ENCODE measurements at regions not wholly inside any gene's neighbourhood (a gene's known extent, or its start where the extent isn't known, plus 50 kb on each side); places are given as distances from the start of the nearest gene placed in this dataset.
"Not testable (repeated sequence)": the region's sequence is repeated elsewhere in the genome, so short reads cannot be mapped to it uniquely, and the experiment has no call there.

- ATAC-seq: no peak
- Histone ChIP-seq H3K27me3 (ENCODE audit: low read length) (no peaks in the 10 kb centered on the region), H3K4me3 (ENCODE audit: low read length) (no peak overlapping the region), H3K4me1 (ENCODE audit: insufficient read depth, low read length) (no peaks in the 10 kb centered on the region), H3K9me3 (ENCODE audit: low read length) (no peaks in the 10 kb centered on the region), H2AFZ (ENCODE audit: low read length) (no peak overlapping the region), H3K79me2 (ENCODE audit: low read length) (no peaks in the 10 kb centered on the region), H3K27ac (ENCODE audit: low read length) (no peak overlapping the region), H3K4me2 (ENCODE audit: low read length) (no peak overlapping the region), H3K36me3 (ENCODE audit: low read depth, low read length) (no peaks in the 10 kb centered on the region), H3K9ac (ENCODE audit: low read length) (no peak overlapping the region), H4K20me1 (ENCODE audit: low read length) (no peaks in the 10 kb centered on the region), H3K9me2 (replicated peaks; ENCODE audit: low read length) (no peaks in the 10 kb centered on the region), H3F3A (ENCODE audit: low read length, unreplicated experiment) (no peaks in the 10 kb centered on the region)
- no peak for TF ChIP-seq EZH2 (IDR thresholded peaks at IDR 0.05; ENCODE audit: low read length, unreplicated experiment)
- TF ChIP-seq, protein P1, sequence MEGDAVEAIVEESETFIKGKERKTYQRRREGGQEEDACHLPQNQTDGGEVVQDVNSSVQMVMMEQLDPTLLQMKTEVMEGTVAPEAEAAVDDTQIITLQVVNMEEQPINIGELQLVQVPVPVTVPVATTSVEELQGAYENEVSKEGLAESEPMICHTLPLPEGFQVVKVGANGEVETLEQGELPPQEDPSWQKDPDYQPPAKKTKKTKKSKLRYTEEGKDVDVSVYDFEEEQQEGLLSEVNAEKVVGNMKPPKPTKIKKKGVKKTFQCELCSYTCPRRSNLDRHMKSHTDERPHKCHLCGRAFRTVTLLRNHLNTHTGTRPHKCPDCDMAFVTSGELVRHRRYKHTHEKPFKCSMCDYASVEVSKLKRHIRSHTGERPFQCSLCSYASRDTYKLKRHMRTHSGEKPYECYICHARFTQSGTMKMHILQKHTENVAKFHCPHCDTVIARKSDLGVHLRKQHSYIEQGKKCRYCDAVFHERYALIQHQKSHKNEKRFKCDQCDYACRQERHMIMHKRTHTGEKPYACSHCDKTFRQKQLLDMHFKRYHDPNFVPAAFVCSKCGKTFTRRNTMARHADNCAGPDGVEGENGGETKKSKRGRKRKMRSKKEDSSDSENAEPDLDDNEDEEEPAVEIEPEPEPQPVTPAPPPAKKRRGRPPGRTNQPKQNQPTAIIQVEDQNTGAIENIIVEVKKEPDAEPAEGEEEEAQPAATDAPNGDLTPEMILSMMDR (conservative IDR thresholded peaks at IDR 0.05; ENCODE audit: low read depth, low read length): no peak
- TF ChIP-seq EZH2phosphoT487 (IDR thresholded peaks at IDR 0.05; ENCODE audit: borderline replicate concordance, low read length): no peak
- intact Hi-C loops (cut with micrococcal nuclease): no loop called here
- DNase-seq: no peak
- no TSS peak for BruUV-seq (replicated peaks)
- CTCF ChIA-PET: no interaction called here
- POLR2A ChIA-PET (ENCODE audit: unreplicated experiment): no interaction called here
Observed at GRCh38 chr18:38786906-38787305, 1221.3 kb upstream of the CELF4 start.

DNA sequence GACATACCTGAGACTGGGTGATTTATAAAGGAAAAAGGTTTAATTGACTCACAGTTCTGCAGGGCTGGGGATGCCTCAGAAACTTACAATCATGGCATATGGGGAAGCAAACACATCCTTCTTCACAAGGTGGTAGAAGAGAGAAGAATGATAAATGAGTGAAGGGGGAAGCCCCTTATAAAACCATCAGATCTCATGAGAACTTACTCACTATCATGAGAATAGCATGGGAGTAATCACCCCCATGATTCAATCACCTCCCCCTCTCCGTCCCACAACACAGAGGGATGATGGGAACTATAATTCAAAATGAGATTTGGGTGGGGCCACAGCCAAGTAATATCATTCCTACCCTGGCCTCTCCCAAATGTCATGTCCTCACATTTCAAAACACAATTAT, 1206.0 kb upstream of the CELF4 start:
- H3K27ac ChIP-seq (ENCODE audit: low read length); H3K36me3 ChIP-seq (ENCODE audit: low read depth, low read length); intact Hi-C loops (cut with micrococcal nuclease); H4K20me1 ChIP-seq (ENCODE audit: low read length); H3K9me2 ChIP-seq (replicated peaks; ENCODE audit: low read length); H2AFZ ChIP-seq (ENCODE audit: low read length); H3K9me3 ChIP-seq (ENCODE audit: low read length); H3K4me3 ChIP-seq (ENCODE audit: low read length); H3K9ac ChIP-seq (ENCODE audit: low read length); H3K4me1 ChIP-seq (ENCODE audit: insufficient read depth, low read length); CTCF ChIA-PET; H3F3A ChIP-seq (ENCODE audit: low read length, unreplicated experiment); H3K27me3 ChIP-seq (ENCODE audit: low read length); ATAC-seq; BruUV-seq (replicated peaks); DNase-seq; H3K4me2 ChIP-seq (ENCODE audit: low read length); POLR2A ChIA-PET (ENCODE audit: unreplicated experiment); H3K79me2 ChIP-seq (ENCODE audit: low read length): not testable (repeated sequence)

DNA sequence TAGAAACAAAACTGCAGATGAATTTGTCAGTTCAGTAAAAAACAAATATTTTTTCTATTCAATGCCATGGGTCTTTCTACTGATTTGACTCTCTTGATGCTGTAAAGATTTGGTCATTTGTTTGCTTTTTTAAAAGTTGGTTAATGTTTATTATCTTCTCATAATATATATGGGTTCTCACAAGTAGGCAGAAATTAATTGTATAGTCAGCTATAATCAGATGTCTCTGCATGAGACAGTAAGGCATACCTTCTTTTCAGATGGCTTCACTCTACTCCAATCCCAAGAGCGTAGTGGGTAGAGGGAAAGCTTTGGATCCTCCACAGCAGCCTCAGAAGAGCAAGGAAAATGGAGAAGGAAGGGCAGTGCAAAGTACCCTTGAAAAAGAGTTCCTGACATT, 1202.9 kb upstream of the CELF4 start:
- BruUV-seq (replicated peaks): no TSS peak
- TF ChIP-seq, protein P1 (conservative IDR thresholded peaks at IDR 0.05; ENCODE audit: low read depth, low read length): no peak
- TF ChIP-seq EZH2phosphoT487 (IDR thresholded peaks at IDR 0.05; ENCODE audit: borderline replicate concordance, low read length) (no peak), EZH2 (IDR thresholded peaks at IDR 0.05; ENCODE audit: low read length, unreplicated experiment) (no peak)
- CTCF ChIA-PET: no interaction called here
- H3K4me2 ChIP-seq (ENCODE audit: low read length): no peak overlapping the region
- no peaks in the 10 kb centered on the region for H3K79me2 ChIP-seq (ENCODE audit: low read length)
- no peaks in the 10 kb centered on the region for H4K20me1 ChIP-seq (ENCODE audit: low read length)
- ATAC-seq (no peak), DNase-seq (no peak)
- no peaks in the 10 kb centered on the region for H3K27me3 ChIP-seq (ENCODE audit: low read length)
- H3K4me1 ChIP-seq (ENCODE audit: insufficient read depth, low read length): no peaks in the 10 kb centered on the region
- no peak overlapping the region for H3K27ac ChIP-seq (ENCODE audit: low read length)
- H3F3A ChIP-seq (ENCODE audit: low read length, unreplicated experiment): no peaks in the 10 kb centered on the region
- H3K9ac ChIP-seq (ENCODE audit: low read length): no peak overlapping the region
- no peak overlapping the region for H3K4me3 ChIP-seq (ENCODE audit: low read length)
- no peak overlapping the region for H2AFZ ChIP-seq (ENCODE audit: low read length)
- no peaks in the 10 kb centered on the region for H3K9me2 ChIP-seq (replicated peaks; ENCODE audit: low read length)
- POLR2A ChIA-PET (ENCODE audit: unreplicated experiment): no interaction called here
- no peaks in the 10 kb centered on the region for H3K9me3 ChIP-seq (ENCODE audit: low read length)
- H3K36me3 ChIP-seq (ENCODE audit: low read depth, low read length): no peaks in the 10 kb centered on the region
- intact Hi-C loops (cut with micrococcal nuclease): no loop called here
